ENCODE measurements at regions not wholly inside any gene's neighbourhood (a gene's known extent, or its start where the extent isn't known, plus 50 kb on each side); places are given as distances from the start of the nearest gene placed in this dataset.

- no peak for TF ChIP-seq FOXA1 (IDR thresholded peaks at IDR 0.05)
- no peak for TF ChIP-seq SP1 (IDR thresholded peaks at IDR 0.05)
- TF ChIP-seq FOXK2 (IDR thresholded peaks at IDR 0.05) = no peak
- no peak for TF ChIP-seq SUZ12 (IDR thresholded peaks at IDR 0.05)
Observed at GRCh38 chr15:87623832-87624231, 632.7 kb downstream of the NTRK3 start.
